SW 1271 (cell line): ENCODE measurements at regions not wholly inside any gene's neighbourhood (a gene's known extent, or its start where the extent isn't known, plus 50 kb on each side); places are given as distances from the start of the nearest gene placed in this dataset.

Experiments used
- DNase-seq, 2 experiments: peaks; one replicate each; lab custom pipeline; 2025; lab: John Stamatoyannopoulos, UW

DNA sequence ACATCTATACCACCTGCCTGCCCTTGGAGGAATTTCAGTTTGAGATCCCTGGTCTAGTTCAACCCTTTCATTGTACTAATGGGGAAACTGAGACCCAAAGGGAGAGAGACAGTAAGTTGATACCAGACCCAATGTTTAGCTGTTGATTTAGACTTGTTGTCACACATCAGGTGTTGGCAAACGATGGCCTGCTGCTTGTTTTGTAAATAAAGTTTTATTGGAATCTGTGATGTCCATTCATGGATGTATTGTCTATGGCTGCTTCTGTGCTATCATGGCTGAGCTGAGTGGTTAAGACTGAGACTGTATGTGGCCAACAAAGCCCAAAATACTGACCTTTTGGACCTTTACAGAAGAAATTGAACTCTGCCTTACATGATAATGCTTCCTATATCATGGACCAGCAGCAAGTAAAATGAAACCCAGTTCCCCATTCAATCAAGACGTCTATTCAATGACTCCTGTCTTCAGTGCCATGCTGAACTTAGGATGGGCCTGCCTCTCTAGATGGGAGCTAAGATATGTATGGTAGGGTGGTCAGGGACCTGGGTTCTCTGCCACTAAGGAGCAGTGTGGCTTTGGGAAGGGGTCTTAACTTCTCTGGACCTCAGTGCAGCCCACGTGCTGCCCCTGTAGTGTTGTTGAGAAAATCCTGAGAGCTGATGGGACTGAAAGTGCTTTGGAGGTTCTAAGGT is 111.0 kb downstream of the IRX5 start:
- DNase-seq: no peak

DNA sequence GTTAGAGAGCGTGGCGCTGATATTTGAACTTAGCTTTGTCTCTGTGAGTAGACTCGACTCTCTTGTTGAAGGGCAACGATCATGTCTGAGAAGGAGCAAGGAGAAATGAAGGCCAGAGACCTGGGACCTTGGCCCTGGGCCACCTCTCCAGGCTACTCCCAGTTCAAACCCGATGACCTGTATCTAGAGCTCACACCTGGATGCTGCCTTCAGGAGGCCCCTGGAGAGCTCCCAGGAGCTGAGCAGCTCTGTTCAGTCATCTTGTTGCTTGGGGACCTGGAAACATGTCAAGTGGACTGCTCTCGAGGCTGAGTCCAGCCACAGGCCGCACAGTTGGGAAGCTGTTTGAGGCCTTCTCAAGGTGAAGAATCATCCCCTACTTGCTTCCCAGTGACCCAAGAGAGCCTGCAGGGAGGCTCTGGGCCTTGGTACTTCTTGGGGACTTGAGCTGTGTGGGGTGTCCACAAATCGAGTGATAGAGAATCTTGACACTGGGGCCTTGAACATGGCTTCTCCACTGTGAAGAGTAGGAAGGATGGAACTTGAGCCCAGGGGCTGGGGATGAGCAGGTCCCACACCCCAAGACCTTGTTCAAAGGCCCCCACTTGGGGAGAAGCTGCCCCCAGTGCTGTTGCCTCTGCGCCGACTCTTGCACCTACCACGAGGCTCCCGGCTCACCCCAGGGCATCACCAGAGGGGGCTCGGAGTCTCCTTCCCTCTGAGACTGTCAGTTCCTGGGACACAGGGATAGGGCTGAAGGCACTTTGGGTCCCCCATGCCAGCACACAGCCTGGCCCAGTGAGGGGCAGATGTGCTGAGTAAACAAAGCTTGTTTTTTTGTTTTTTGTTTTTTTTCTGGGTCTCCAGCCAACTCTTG is 112.1 kb downstream of the IRX5 start:
- DNase-seq: no peak

- DNase-seq: no peak
Measured at GRCh38 chr16:55043499-55043898, 112.8 kb downstream of the IRX5 start.

DNA sequence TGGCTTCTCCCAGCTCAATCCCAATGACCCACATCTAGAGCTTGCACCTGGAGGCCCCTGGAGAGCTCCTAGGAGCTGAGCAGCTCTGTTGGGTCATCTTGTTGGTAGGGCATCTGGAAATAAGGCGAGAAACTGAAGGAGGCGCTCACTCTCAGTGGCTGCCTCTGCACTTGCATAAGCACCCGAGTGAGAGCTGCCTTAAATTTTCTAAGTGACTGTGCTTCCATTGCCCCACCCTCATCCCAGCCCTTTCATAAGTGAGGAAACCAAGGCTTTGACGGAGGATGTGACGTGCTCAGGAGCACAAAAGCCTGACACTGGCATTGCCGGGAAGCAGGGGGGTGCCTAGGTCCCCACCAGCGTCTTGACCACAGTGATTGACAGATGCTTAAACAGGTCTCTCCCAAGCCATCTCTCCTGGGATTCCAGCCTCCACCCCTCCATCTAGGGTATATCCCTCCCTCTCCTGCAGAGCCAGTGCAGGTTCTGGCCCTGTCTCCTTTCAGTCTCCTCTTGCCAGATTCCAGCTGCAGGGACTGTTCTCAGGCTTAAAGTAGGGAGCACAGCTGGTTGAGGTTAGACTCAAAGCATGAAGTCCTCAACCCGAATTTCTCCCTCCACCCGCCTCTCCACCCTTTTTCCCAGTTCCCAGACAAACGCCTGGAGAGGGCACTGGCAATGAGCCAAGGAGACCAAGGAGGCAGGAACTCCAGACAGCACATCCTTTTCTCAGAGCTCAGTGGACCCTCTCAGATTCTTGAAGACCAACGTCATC is 113.7 kb downstream of the IRX5 start:
- DNase-seq: no peak

- DNase-seq: no peak
Measured at GRCh38 chr16:55045329-55045728, 114.7 kb downstream of the IRX5 start.

- no peak for DNase-seq
Measured at GRCh38 chr16:55045756-55046460, 115.2 kb downstream of the IRX5 start.

- no peak for DNase-seq
Measured at GRCh38 chr16:55046513-55046912, 115.8 kb downstream of the IRX5 start.

- no peak for DNase-seq
Measured at GRCh38 chr16:55046916-55047315, 116.3 kb downstream of the IRX5 start.

DNA sequence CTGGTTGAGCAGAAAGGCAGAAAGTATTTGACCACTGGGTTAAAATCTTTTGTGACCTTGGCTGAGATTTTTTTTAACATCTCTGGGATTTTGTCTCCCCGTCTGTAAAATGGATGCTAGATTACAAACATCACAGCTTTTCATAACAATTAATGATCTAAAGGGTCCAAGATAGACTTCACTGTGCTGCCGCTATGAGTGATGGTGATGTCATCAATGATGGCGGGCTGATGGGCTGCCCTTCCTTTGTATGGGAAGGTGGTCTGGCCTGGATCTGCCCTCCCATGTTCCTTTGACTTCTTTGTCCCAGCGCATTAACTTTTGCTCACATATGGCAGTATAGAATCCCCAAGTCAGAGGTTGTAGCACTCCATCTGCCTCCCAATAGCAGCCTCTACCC is 116.7 kb downstream of the IRX5 start:
- DNase-seq: no peak

GRCh38 chr16:55047903-55048497 is 117.3 kb downstream of the IRX5 start:
- no peak for DNase-seq

DNA sequence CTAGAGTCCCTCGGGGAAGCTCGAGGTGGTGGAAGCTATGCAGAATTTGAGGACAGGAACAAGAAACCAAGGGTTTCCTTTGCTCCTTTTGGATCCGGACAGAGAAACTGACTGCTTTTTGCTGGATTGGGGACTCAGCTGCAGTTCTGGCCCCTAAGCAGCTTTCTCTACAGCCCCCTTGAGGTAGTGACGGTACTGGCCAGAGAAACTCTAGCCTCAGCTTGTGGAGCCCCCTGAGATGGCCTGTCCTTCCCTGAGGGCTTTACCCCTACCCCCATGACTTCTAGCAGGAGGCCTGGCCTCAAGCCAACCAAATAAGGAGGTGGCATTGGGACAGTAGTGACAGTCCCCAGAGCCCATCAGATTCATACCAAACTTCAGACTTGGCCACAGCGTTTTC is 118.1 kb downstream of the IRX5 start:
- DNase-seq: no peak

DNA sequence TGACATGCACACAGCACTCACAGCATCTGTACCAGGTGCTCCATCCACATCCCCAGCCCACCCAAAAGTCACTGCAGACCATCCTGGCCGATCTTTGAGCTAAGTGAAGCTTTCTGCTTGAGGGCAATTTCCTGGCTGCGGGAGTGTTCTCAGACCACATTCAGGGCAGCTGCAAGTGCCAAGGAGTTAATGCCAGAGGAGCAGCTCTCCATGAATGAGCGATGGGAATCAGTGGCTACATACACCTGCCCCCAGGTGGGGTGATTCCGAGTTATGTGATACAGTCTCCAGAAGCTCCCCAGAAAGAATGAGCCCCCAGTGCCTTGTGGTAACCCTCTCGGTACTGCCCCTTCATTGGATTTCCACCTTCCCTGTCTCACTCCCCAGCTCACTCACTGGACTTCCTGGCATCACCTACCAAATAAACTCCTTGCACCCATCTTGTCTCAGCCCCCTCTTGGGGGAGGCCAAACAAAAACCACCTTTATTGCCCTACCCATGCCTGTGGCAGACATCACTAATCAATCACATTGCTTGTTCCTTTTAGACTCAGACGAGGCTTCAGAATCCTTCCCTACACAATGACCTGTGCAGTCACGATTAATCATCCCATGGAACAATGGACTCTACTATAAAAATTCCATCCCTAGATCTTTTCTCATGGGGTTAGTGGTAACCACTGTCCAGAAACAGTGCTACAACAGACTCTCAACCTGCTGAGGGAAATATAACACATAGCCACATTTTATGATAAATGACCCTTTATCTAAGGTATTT is 121.1 kb downstream of the IRX5 start:
- DNase-seq: no peak

GRCh38 chr16:55052348-55052734 is 121.7 kb downstream of the IRX5 start:
- DNase-seq: no peak

DNA sequence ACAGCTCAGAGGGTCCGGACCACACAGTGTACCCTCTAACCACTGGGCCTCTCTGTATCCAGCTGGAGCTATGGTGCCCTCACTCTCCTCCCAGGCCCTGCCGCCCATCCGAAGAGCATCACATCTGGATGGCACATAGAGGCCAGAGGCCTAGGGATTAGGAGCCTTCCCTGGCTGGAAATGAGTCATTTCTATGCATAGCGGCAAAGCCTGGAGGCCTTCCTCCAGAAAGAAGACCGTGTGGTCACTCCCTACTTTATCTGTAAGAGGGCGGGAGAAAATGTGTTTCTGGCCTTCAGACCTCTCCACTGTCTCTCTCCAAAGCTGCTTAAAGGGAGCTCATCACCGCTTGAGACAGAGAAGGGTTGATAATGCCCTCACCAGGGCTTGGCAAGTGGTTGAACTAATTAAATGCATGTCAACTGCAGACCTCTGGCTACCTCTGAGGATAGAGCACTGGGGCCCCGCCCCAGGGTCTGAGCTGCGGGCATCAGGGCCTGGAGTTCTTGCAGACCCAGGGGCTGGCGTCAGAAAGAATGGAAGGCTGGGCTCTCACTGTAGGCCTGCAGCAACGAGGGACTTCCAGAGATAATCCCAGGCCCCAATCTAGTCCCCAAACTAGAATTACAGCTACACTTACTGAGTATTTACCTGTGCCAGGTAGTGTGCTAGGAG is 122.2 kb downstream of the IRX5 start:
- DNase-seq: no peak

- no peak for DNase-seq
Measured at GRCh38 chr16:55055262-55055661, 124.6 kb downstream of the IRX5 start.

DNA sequence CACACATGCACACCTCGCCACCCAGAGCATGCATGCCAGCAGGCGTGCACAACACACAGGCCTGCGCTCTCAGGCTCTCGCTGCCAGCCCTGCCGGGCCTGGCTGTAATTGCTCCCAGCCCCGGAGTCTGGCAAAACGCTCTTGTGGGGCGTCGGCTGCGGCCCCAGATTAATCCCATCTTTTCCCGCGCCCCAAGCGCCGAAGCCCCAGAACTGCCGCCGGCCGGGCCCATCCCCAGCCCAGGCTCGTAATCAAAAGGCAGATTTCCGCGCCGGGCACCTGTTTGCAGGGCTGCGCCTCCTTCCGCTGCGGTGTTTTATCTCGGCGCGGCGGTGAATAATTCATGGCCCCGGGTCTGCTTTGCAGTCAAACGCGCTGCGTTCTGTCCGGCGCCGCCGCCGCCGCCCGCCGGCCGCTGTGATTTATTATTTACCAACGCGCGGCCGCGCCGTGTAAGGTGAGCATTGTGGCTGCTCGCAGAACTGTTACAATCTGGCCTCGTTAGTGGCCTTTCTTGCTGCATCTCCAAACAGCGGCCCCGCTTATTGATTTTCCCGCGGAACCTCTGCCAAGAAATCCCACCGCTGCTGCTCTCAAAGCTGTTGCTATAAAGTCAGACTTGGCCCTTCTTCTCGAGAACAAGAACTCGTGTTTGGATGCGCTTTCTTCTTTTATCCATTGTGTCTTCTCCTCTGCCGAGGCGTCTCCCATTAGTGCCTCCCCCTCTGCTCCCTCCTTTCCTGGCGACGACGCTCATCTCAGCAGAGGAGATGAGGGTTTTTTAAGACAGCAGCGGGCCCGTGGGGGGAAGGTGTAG is 126.1 kb downstream of the IRX5 start:
- DNase-seq: no peak

DNA sequence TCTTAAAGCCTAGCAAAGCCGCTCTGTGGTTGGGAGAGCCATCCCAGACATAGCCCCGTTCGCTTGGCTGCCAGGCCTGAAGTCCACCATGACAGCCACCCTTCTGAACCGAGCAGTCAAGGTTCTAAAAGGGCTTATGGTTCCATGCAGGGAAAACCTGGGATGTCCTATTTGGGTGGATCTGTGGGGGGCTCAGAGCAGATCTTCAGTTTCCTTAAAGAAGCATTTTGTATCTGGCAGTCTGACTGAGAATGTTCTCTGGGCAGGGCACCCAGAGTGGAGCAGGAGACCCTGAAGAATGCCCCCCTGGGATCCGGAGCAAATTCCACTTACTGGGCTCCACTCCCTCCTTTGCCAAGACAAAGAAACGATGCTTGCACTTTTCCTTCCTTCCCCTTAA is 127.2 kb downstream of the IRX5 start:
- DNase-seq: no peak

DNA sequence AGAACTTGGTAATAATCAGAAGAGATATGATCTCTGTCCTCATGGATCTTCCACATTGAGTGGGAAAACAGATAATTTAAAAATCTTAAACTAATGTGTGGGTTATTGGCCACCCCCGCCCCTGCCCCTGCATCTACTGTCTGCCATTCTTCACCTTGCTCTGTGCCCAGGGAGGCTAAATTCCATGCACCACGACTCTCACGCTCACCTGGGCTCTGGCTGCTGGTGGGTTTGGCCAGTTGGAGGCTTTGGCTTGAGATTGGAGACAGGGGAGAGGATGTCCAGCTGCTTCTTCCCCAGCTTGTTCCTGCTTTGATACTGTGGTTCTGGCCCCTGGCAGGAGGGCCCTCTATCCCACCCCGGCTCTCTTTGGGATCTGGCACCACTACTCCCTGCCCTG is 127.9 kb downstream of the IRX5 start:
- no peak for DNase-seq

- no peak for DNase-seq
Measured at GRCh38 chr16:55059146-55059545, 128.5 kb downstream of the IRX5 start.
